Loucy (cell line): ENCODE measurements at regions not wholly inside any gene's neighbourhood (a gene's known extent, or its start where the extent isn't known, plus 50 kb on each side); places are given as distances from the start of the nearest gene placed in this dataset.

Source experiments
- H2AFZ ChIP-seq: fragments of 200-600 bp; sonication (generic); 2 replicates; pipeline ENCODE4 v1.6.0; 2016; ENCODE audit warnings: antibody characterized with exemption, mild to moderate bottlenecking, low read length, moderate library complexity
- H3F3A ChIP-seq: fragments of 200-600 bp; 2 replicates; pipeline ENCODE4 v1.6.0; 2016; ENCODE audit warnings: antibody characterized with exemption, low read depth, mild to moderate bottlenecking
- H3K27me3 ChIP-seq: fragments of 200-600 bp; sonication (generic); 2 replicates; pipeline ENCODE4 v1.6.1; 2014; ENCODE audit warnings: low read length, mild to moderate bottlenecking; ENCODE audit not compliant: insufficient read depth, poor library complexity, severe bottlenecking
- H3K36me3 ChIP-seq: fragments of 200-600 bp; sonication (generic); 2 replicates; pipeline ENCODE4 v1.6.1; 2016; ENCODE audit warnings: low read length; ENCODE audit not compliant: insufficient read depth
- H3K4me1 ChIP-seq: fragments of 200-600 bp; sonication (generic); 2 replicates; pipeline ENCODE4 v1.5.1; 2014; ENCODE audit warnings: low read length, mild to moderate bottlenecking; ENCODE audit not compliant: insufficient read depth, poor library complexity, severe bottlenecking
- H3K4me2 ChIP-seq: fragments of 200-600 bp; sonication (generic); 2 replicates; pipeline ENCODE4 v1.6.0; 2014; ENCODE audit warnings: antibody characterized with exemption, low read length, low read depth, mild to moderate bottlenecking; ENCODE audit not compliant: poor library complexity, severe bottlenecking
- H3K4me3 ChIP-seq: fragments of 200-600 bp; sonication (generic); 2 replicates; pipeline ENCODE4 v1.5.1; 2014; ENCODE audit warnings: low read length, mild to moderate bottlenecking, mixed read lengths; ENCODE audit not compliant: poor library complexity, severe bottlenecking
- H3K79me2 ChIP-seq: fragments of 200-600 bp; sonication (generic); 2 replicates; pipeline ENCODE4 v1.6.1; 2014; ENCODE audit warnings: low read length; ENCODE audit not compliant: insufficient read depth
- H3K9ac ChIP-seq: fragments of 200-600 bp; sonication (generic); 2 replicates; pipeline ENCODE4 v1.6.0; 2014; ENCODE audit warnings: mild to moderate bottlenecking, low read depth, low read length, moderate library complexity; ENCODE audit not compliant: poor library complexity, severe bottlenecking
- H3K9me2 ChIP-seq: fragments of 200-600 bp; sonication (generic); replicated peaks from 2 replicates; pipeline ENCODE4 v1.6.1; 2016; ENCODE audit warnings: low read depth, low read length, mixed read lengths
- H3K9me3 ChIP-seq: fragments of 200-600 bp; sonication (generic); 2 replicates; pipeline ENCODE4 v1.6.1; 2014; ENCODE audit warnings: mild to moderate bottlenecking, antibody characterized with exemption, low read length, low read depth; ENCODE audit not compliant: insufficient read depth
- H4K20me1 ChIP-seq: fragments of 200-600 bp; sonication (generic); 2 replicates; pipeline ENCODE4 v1.6.0; 2014; ENCODE audit warnings: antibody characterized with exemption, low read length, mild to moderate bottlenecking; ENCODE audit not compliant: insufficient read depth, poor library complexity, severe bottlenecking
- CTCF ChIP-seq: fragments of 200-600 bp; sonication (generic); conservative IDR thresholded peaks from 2 replicates; pipeline ENCODE4 v1.5.1; 2014; ENCODE audit warnings: mild to moderate bottlenecking, antibody characterized with exemption, low read length
- EZH2phosphoT487 ChIP-seq: fragments of 200-600 bp; IDR thresholded peaks from 2 replicates; pipeline ENCODE4 v1.6.1; 2018; ENCODE audit warnings: antibody characterized with exemption, mild to moderate bottlenecking, moderate library complexity, borderline replicate concordance

DNA sequence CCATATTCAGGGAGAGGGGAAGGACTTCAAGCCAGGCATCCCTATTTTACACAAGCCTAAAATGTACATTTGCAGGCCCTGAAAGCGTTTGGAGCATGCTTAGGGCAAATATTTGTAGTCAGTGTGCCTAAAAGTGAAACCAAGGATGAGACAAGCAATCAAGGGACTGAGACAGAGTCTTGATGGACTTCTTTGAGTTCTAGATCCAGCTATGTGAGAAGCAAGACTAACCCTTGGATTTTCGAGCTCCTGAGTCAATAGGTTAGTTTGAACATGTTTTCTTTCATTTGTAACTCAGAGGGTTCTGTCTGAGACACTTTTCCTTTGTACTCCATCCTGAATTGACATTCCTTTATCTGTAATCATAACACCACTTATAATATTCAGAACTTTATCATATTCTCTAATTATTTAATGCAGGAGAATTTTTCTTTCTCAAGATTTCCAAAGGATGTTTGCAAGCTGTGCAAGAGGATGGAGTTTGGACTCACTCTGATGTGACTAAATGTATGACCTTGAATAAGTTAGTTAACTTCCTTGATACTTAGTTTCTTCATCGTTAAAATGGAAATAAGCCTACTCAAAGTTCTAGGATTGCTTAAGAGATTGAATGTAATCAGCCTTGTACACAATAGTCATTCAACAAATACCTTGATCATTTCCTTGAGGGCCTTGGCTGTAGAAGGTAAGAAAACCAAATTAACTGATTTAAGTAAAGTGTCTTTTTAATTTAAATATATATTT lies 1237.8 kb upstream of the ZEB2 start:
- Histone ChIP-seq H3K9me2 (no peaks in the 10 kb centered on the region), H2AFZ (no peak overlapping the region), H3K4me2 (no peak overlapping the region), H3K27me3 (no peaks in the 10 kb centered on the region), H3F3A (no peaks in the 10 kb centered on the region), H4K20me1 (no peaks in the 10 kb centered on the region), H3K9ac (no peak overlapping the region), H3K79me2 (no peaks in the 10 kb centered on the region), H3K9me3 (no peaks in the 10 kb centered on the region), H3K4me3 (no peak overlapping the region), H3K36me3 (no peaks in the 10 kb centered on the region), H3K4me1 (no peaks in the 10 kb centered on the region)
- TF ChIP-seq CTCF = no peak
- TF ChIP-seq EZH2phosphoT487 = no peak

GRCh38 chr2:145755019-145755837 lies 1235.3 kb upstream of the ZEB2 start:
- Histone ChIP-seq H3F3A (no peaks in the 10 kb centered on the region), H4K20me1 (no peaks in the 10 kb centered on the region), H2AFZ (no peak overlapping the region), H3K9ac (no peak overlapping the region), H3K9me3 (no peaks in the 10 kb centered on the region), H3K4me3 (no peak overlapping the region), H3K36me3 (no peaks in the 10 kb centered on the region), H3K4me2 (no peak overlapping the region), H3K9me2 (no peaks in the 10 kb centered on the region), H3K4me1 (no peaks in the 10 kb centered on the region), H3K27me3 (no peaks in the 10 kb centered on the region), H3K79me2 (no peaks in the 10 kb centered on the region)
- no peak for TF ChIP-seq CTCF
- TF ChIP-seq EZH2phosphoT487 = no peak

- H3K9me2 ChIP-seq = no peaks in the 10 kb centered on the region
- no peaks in the 10 kb centered on the region for H3K27me3 ChIP-seq
- H3K4me2 ChIP-seq = no peak overlapping the region
- no peaks in the 10 kb centered on the region for H3K9me3 ChIP-seq
- no peaks in the 10 kb centered on the region for H3K4me1 ChIP-seq
- no peak for TF ChIP-seq EZH2phosphoT487
- TF ChIP-seq CTCF = no peak
- H4K20me1 ChIP-seq = no peaks in the 10 kb centered on the region
- H3K36me3 ChIP-seq = no peaks in the 10 kb centered on the region
- H3F3A ChIP-seq = no peaks in the 10 kb centered on the region
- no peak overlapping the region for H2AFZ ChIP-seq
- no peaks in the 10 kb centered on the region for H3K79me2 ChIP-seq
- no peak overlapping the region for H3K9ac ChIP-seq
- no peak overlapping the region for H3K4me3 ChIP-seq
Observed at GRCh38 chr2:145753966-145754365, 1234.0 kb upstream of the ZEB2 start.
